ENCODE measurements at regions not wholly inside any gene's neighbourhood (a gene's known extent, or its start where the extent isn't known, plus 50 kb on each side); places are given as distances from the start of the nearest gene placed in this dataset.

DNA sequence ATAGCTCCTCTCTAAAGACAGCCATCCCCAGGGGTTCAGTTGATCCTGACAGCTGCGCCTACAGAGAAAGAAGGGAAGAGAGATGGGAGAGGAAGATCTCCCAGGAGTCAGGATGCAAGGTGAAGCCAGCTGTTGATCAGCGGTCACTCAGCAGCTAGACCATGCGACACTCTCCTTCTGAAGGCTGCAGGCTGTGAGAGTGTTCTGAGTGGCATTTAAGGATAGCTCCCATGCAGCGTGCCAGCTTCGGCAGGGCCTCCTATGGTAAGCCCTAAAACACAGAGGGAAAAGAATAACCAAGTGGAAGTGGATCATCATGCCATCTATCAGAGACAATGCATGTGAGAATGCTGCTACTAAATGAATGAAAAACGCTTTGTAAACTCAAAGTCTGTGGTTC, 197.9 kb upstream of the NUDT4 start:
- no peaks in the 10 kb centered on the region for H3K27me3 ChIP-seq (ENCODE audit: control insufficient read depth in 5 of 5, insufficient read depth in 4 of 5, low read length in 5 of 5)
- H3K36me3 ChIP-seq (ENCODE audit: control insufficient read depth in 5 of 5, insufficient read depth in 5 of 5, low read length in 5 of 5), result no peaks in the 10 kb centered on the region
- peaks cover 0 to 33% (median 32%) of the 10 kb centered on the region in 5 donors for H3K4me1 ChIP-seq (ENCODE audit: control insufficient read depth in 5 of 5, insufficient read depth in 5 of 5, low read length in 5 of 5)
- no peak overlapping the region for H3K27ac ChIP-seq (ENCODE audit: low read depth, low read length)
- H3K9ac ChIP-seq (ENCODE audit: low read length in 5 of 5), result no peak overlapping the region
- no peaks in the 10 kb centered on the region for H3K9me3 ChIP-seq (ENCODE audit: control insufficient read depth in 5 of 5, low read length in 5 of 5)
- H3K4me3 ChIP-seq (ENCODE audit: low read depth in 1 of 5, low read length in 5 of 5), result no peak overlapping the region

DNA sequence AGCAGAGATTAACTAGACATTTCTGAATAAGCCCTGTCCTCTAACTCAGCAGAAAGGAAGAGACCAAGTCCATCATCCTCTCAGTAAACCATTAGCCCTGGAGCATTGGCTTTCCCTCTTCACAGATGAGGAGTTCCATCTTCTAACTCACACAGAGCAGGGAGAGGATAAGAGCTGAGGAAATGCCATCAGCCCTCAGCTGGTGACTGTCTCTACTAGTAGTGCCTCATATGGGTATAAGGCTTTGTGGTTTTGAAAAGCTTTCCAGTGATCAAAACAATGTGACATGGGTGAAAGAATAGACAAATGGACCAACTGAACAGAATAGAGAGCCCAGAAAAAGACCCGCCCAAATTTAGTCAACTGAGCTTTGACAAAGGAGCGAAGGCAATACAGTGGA, 197.2 kb upstream of the NUDT4 start:
- Histone ChIP-seq H3K27me3 (ENCODE audit: control insufficient read depth in 5 of 5, insufficient read depth in 4 of 5, low read length in 5 of 5) (no peaks in the 10 kb centered on the region), H3K4me1 (ENCODE audit: control insufficient read depth in 5 of 5, insufficient read depth in 5 of 5, low read length in 5 of 5) (peaks cover 0 to 35% (median 31%) of the 10 kb centered on the region in 5 donors), H3K36me3 (ENCODE audit: control insufficient read depth in 5 of 5, insufficient read depth in 5 of 5, low read length in 5 of 5) (no peaks in the 10 kb centered on the region), H3K9me3 (ENCODE audit: control insufficient read depth in 5 of 5, low read length in 5 of 5) (no peaks in the 10 kb centered on the region), H3K4me3 (ENCODE audit: low read depth in 1 of 5, low read length in 5 of 5) (no peak overlapping the region), H3K27ac (ENCODE audit: low read depth, low read length) (no peak overlapping the region), H3K9ac (ENCODE audit: low read length in 5 of 5) (no peak overlapping the region)

DNA sequence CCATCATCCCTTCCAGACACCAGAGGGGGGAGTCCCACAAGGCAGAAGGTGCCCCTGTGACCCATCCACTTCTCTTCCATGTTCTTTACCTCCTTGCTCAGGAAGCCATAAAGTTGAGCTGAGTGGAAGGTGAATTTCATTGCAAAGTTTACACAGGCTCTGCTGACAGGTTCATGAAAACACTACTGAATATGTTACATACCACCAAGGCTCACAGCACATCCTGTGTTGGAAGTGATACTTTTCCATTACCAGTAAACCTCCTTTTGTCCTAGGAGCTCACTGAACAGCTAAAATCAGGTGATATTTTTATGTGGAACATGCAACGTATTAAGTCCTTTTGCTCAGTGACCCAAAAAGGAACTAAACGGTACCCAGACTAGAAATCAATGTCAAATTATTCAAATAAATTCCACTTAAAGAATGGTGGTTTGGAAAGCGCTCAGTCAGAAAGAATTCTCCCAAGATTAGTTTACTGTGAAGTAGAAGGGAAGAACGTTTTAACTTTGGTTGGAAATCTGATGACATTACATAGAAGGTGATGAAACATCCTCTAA, 196.2 kb upstream of the NUDT4 start:
- Histone ChIP-seq H3K27ac (ENCODE audit: low read depth, low read length) (no peak overlapping the region), H3K4me1 (ENCODE audit: control insufficient read depth in 5 of 5, insufficient read depth in 5 of 5, low read length in 5 of 5) (peaks cover 0 to 26% (median 22%) of the 10 kb centered on the region in 5 donors), H3K9ac (ENCODE audit: low read length in 5 of 5) (no peak overlapping the region), H3K27me3 (ENCODE audit: control insufficient read depth in 5 of 5, insufficient read depth in 4 of 5, low read length in 5 of 5) (no peaks in the 10 kb centered on the region), H3K4me3 (ENCODE audit: low read depth in 1 of 5, low read length in 5 of 5) (no peak overlapping the region), H3K9me3 (ENCODE audit: control insufficient read depth in 5 of 5, low read length in 5 of 5) (no peaks in the 10 kb centered on the region), H3K36me3 (ENCODE audit: control insufficient read depth in 5 of 5, insufficient read depth in 5 of 5, low read length in 5 of 5) (no peaks in the 10 kb centered on the region)

DNA sequence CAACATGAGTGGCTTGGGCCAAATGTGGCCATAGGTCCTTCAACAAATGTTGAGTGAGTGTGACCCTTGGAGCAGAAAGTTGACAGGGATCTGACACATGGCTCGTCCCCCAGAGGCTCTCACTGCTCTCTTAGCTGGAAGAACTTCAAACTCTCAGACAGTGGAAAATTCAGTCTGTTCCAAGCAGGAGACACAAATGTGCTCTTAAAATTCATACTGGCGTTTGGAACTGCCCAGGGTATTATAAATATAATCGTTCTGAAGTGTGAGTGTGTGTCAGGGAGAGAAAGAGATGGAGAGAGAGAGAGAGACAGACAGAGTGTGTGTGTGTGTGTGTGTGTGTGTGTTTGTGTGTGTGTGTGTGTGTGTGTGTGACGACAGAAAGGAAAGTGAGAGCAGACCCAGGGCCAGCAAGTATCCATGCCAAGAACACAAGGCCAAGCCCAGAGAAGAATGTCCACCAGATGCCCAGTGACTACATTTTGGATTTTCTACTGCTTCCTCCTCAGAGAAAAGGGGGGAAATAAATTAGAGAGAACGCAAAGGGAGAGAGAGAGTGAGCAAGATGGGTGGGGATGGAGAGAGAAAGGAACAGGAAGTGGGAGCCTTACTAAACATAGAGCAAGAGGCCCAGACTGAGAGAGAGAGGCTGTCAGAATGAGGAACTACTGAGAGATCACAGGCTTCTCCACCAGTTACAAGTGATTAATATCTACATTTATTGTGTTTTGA, 193.6 kb upstream of the NUDT4 start:
- Histone ChIP-seq H3K27me3 (ENCODE audit: control insufficient read depth in 5 of 5, insufficient read depth in 4 of 5, low read length in 5 of 5) (no peaks in the 10 kb centered on the region), H3K9me3 (ENCODE audit: control insufficient read depth in 5 of 5, low read length in 5 of 5) (no peaks in the 10 kb centered on the region), H3K9ac (ENCODE audit: low read length in 5 of 5) (peak overlapping the region in 2 of 5 donors; percentile 8 to 28), H3K4me1 (ENCODE audit: control insufficient read depth in 5 of 5, insufficient read depth in 5 of 5, low read length in 5 of 5) (peaks cover 0 to 18% (median 17%) of the 10 kb centered on the region in 5 donors), H3K36me3 (ENCODE audit: control insufficient read depth in 5 of 5, insufficient read depth in 5 of 5, low read length in 5 of 5) (no peaks in the 10 kb centered on the region), H3K4me3 (ENCODE audit: low read depth in 1 of 5, low read length in 5 of 5) (no peak overlapping the region), H3K27ac (ENCODE audit: low read depth, low read length) (peak overlapping the region; percentile 63)

- peak overlapping the region in 2 of 5 donors; percentile 8 to 28 for H3K9ac ChIP-seq (ENCODE audit: low read length in 5 of 5)
- H3K9me3 ChIP-seq (ENCODE audit: control insufficient read depth in 5 of 5, low read length in 5 of 5), result no peaks in the 10 kb centered on the region
- no peak overlapping the region for H3K4me3 ChIP-seq (ENCODE audit: low read depth in 1 of 5, low read length in 5 of 5)
- H3K36me3 ChIP-seq (ENCODE audit: control insufficient read depth in 5 of 5, insufficient read depth in 5 of 5, low read length in 5 of 5), result no peaks in the 10 kb centered on the region
- no peaks in the 10 kb centered on the region for H3K27me3 ChIP-seq (ENCODE audit: control insufficient read depth in 5 of 5, insufficient read depth in 4 of 5, low read length in 5 of 5)
- peaks cover 0 to 18% (median 17%) of the 10 kb centered on the region in 5 donors for H3K4me1 ChIP-seq (ENCODE audit: control insufficient read depth in 5 of 5, insufficient read depth in 5 of 5, low read length in 5 of 5)
- H3K27ac ChIP-seq (ENCODE audit: low read depth, low read length), result peak overlapping the region; percentile 63
Measured at GRCh38 chr12:93184672-93185368, 192.9 kb upstream of the NUDT4 start.

DNA sequence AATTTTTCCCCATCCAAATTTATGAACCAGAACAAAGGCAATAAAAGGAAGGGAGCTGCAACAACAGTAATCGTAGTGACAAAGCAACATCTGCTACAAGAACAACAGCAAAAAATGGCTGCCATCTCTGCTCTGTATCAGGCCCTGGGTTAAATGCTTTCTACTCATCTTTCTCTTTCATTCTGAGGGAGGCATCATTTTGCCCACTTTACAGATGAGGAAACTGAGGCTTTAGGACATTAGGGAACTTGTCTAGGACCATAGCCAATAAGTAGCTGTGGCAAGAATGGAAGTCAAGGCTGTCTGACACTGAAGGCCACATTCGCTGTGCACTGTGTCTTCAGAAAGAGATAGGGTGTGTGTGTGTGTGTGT, 192.4 kb upstream of the NUDT4 start:
- Histone ChIP-seq H3K27me3 (ENCODE audit: control insufficient read depth in 5 of 5, insufficient read depth in 4 of 5, low read length in 5 of 5) (no peaks in the 10 kb centered on the region), H3K4me3 (ENCODE audit: low read depth in 1 of 5, low read length in 5 of 5) (no peak overlapping the region), H3K27ac (ENCODE audit: low read depth, low read length) (no peak overlapping the region), H3K9me3 (ENCODE audit: control insufficient read depth in 5 of 5, low read length in 5 of 5) (no peaks in the 10 kb centered on the region), H3K9ac (ENCODE audit: low read length in 5 of 5) (no peak overlapping the region), H3K4me1 (ENCODE audit: control insufficient read depth in 5 of 5, insufficient read depth in 5 of 5, low read length in 5 of 5) (peaks cover 0 to 18% (median 17%) of the 10 kb centered on the region in 5 donors), H3K36me3 (ENCODE audit: control insufficient read depth in 5 of 5, insufficient read depth in 5 of 5, low read length in 5 of 5) (no peaks in the 10 kb centered on the region)

GRCh38 chr12:93186131-93186530, 191.6 kb upstream of the NUDT4 start:
- Histone ChIP-seq H3K36me3 (ENCODE audit: control insufficient read depth in 5 of 5, insufficient read depth in 5 of 5, low read length in 5 of 5) (no peaks in the 10 kb centered on the region), H3K4me1 (ENCODE audit: control insufficient read depth in 5 of 5, insufficient read depth in 5 of 5, low read length in 5 of 5) (peaks cover 0 to 18% (median 17%) of the 10 kb centered on the region in 5 donors), H3K27ac (ENCODE audit: low read depth, low read length) (no peak overlapping the region), H3K4me3 (ENCODE audit: low read depth in 1 of 5, low read length in 5 of 5) (no peak overlapping the region), H3K9me3 (ENCODE audit: control insufficient read depth in 5 of 5, low read length in 5 of 5) (no peaks in the 10 kb centered on the region), H3K9ac (ENCODE audit: low read length in 5 of 5) (no peak overlapping the region), H3K27me3 (ENCODE audit: control insufficient read depth in 5 of 5, insufficient read depth in 4 of 5, low read length in 5 of 5) (no peaks in the 10 kb centered on the region)

- Histone ChIP-seq H3K4me1 (ENCODE audit: control insufficient read depth in 5 of 5, insufficient read depth in 5 of 5, low read length in 5 of 5) (peaks cover 0 to 22% (median 18%) of the 10 kb centered on the region in 5 donors), H3K9me3 (ENCODE audit: control insufficient read depth in 5 of 5, low read length in 5 of 5) (no peaks in the 10 kb centered on the region), H3K36me3 (ENCODE audit: control insufficient read depth in 5 of 5, insufficient read depth in 5 of 5, low read length in 5 of 5) (no peaks in the 10 kb centered on the region), H3K4me3 (ENCODE audit: low read depth in 1 of 5, low read length in 5 of 5) (no peak overlapping the region), H3K9ac (ENCODE audit: low read length in 5 of 5) (no peak overlapping the region), H3K27me3 (ENCODE audit: control insufficient read depth in 5 of 5, insufficient read depth in 4 of 5, low read length in 5 of 5) (no peaks in the 10 kb centered on the region), H3K27ac (ENCODE audit: low read depth, low read length) (no peak overlapping the region)
Measured at GRCh38 chr12:93186621-93187020, 191.1 kb upstream of the NUDT4 start.

GRCh38 chr12:93191423-93191822, 186.3 kb upstream of the NUDT4 start:
- Histone ChIP-seq H3K36me3 (ENCODE audit: control insufficient read depth in 5 of 5, insufficient read depth in 5 of 5, low read length in 5 of 5) (no peaks in the 10 kb centered on the region), H3K9me3 (ENCODE audit: control insufficient read depth in 5 of 5, low read length in 5 of 5) (peaks cover 0 to 3% (median 0%) of the 10 kb centered on the region in 5 donors), H3K27me3 (ENCODE audit: control insufficient read depth in 5 of 5, insufficient read depth in 4 of 5, low read length in 5 of 5) (no peaks in the 10 kb centered on the region), H3K4me3 (ENCODE audit: low read depth in 1 of 5, low read length in 5 of 5) (no peak overlapping the region), H3K9ac (ENCODE audit: low read length in 5 of 5) (no peak overlapping the region), H3K27ac (ENCODE audit: low read depth, low read length) (no peak overlapping the region), H3K4me1 (ENCODE audit: control insufficient read depth in 5 of 5, insufficient read depth in 5 of 5, low read length in 5 of 5) (peaks cover 0 to 10% (median 0%) of the 10 kb centered on the region in 5 donors)

DNA sequence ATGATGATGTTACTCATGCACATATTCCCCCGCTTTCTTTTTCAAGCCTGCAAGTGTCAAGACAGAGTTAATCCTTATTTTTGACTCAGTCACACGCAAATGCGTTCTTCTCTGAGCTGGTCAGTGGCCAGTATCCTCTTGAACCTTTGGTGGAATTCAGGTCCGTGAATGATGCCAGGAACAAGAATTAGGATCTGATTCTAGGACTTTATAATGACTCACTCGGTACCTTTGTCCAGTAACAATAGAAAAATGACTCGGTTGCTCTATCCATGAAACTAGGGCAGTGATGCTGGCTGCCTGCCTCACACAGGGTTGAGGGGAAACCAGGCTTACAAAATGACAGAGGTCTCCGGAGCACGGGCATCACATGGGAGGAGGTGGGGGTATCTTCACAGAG, 185.8 kb upstream of the NUDT4 start:
- Histone ChIP-seq H3K4me1 (ENCODE audit: control insufficient read depth in 5 of 5, insufficient read depth in 5 of 5, low read length in 5 of 5) (peaks cover 0 to 10% (median 0%) of the 10 kb centered on the region in 5 donors), H3K27ac (ENCODE audit: low read depth, low read length) (no peak overlapping the region), H3K27me3 (ENCODE audit: control insufficient read depth in 5 of 5, insufficient read depth in 4 of 5, low read length in 5 of 5) (no peaks in the 10 kb centered on the region), H3K4me3 (ENCODE audit: low read depth in 1 of 5, low read length in 5 of 5) (peak overlapping the region in 1 of 5 donors; percentile 25), H3K36me3 (ENCODE audit: control insufficient read depth in 5 of 5, insufficient read depth in 5 of 5, low read length in 5 of 5) (no peaks in the 10 kb centered on the region), H3K9ac (ENCODE audit: low read length in 5 of 5) (no peak overlapping the region), H3K9me3 (ENCODE audit: control insufficient read depth in 5 of 5, low read length in 5 of 5) (peaks cover 0 to 3% (median 0%) of the 10 kb centered on the region in 5 donors)
